Activated naive CD4-positive, alpha-beta T cell treated with anti-CD3 and anti-CD28 coated beads, Interleukin-2, amount 50 U/mL, for 24 hours (primary cell): ENCODE measurements at regions not wholly inside any gene's neighbourhood (a gene's known extent, or its start where the extent isn't known, plus 50 kb on each side); places are given as distances from the start of the nearest gene placed in this dataset.

Source experiments
- H3K27ac Mint-ChIP-seq: one replicate; pipeline ENCODE4 v1.8.0; 2021; ENCODE audit warnings: mild to moderate bottlenecking, mixed read lengths
- H3K27me3 Mint-ChIP-seq: one replicate; pipeline ENCODE4 v1.8.0; 2021; ENCODE audit warnings: mixed read lengths
- H3K36me3 Mint-ChIP-seq: one replicate; pipeline ENCODE4 v1.8.0; 2021; ENCODE audit warnings: mixed read lengths
- H3K4me1 Mint-ChIP-seq: one replicate; pipeline ENCODE4 v1.8.0; 2021; ENCODE audit warnings: mixed read lengths
- H3K4me3 Mint-ChIP-seq: one replicate; pipeline ENCODE4 v1.8.0; 2021; ENCODE audit warnings: mild to moderate bottlenecking, mixed read lengths
- H3K9me3 Mint-ChIP-seq: one replicate; pipeline ENCODE4 v1.8.0; 2021; ENCODE audit warnings: mixed read lengths

- H3K27ac Mint-ChIP-seq, result no peak overlapping the region
- H3K36me3 Mint-ChIP-seq, result no peaks in the 10 kb centered on the region
- H3K9me3 Mint-ChIP-seq, result no peaks in the 10 kb centered on the region
- no peaks in the 10 kb centered on the region for H3K4me1 Mint-ChIP-seq
- no peak overlapping the region for H3K4me3 Mint-ChIP-seq
- no peaks in the 10 kb centered on the region for H3K27me3 Mint-ChIP-seq
These were observed 468.1 kb upstream of the MARCKS start for GRCh38 chr6:113388996-113389395.

GRCh38 chr6:113392551-113393055, 464.5 kb upstream of the MARCKS start:
- H3K4me1 Mint-ChIP-seq, result no peaks in the 10 kb centered on the region
- no peak overlapping the region for H3K27ac Mint-ChIP-seq
- H3K27me3 Mint-ChIP-seq, result no peaks in the 10 kb centered on the region
- no peak overlapping the region for H3K4me3 Mint-ChIP-seq
- no peaks in the 10 kb centered on the region for H3K9me3 Mint-ChIP-seq
- H3K36me3 Mint-ChIP-seq, result no peaks in the 10 kb centered on the region

- Mint-ChIP-seq H3K27ac (no peak overlapping the region), H3K9me3 (no peaks in the 10 kb centered on the region), H3K36me3 (no peaks in the 10 kb centered on the region), H3K4me3 (no peak overlapping the region), H3K27me3 (no peaks in the 10 kb centered on the region), H3K4me1 (no peaks in the 10 kb centered on the region)
These were observed 462.9 kb upstream of the MARCKS start for GRCh38 chr6:113394216-113394615.

GRCh38 chr6:113394729-113395128, 462.4 kb upstream of the MARCKS start:
- Mint-ChIP-seq H3K27me3 (no peaks in the 10 kb centered on the region), H3K36me3 (no peaks in the 10 kb centered on the region), H3K9me3 (no peaks in the 10 kb centered on the region), H3K27ac (no peak overlapping the region), H3K4me3 (no peak overlapping the region), H3K4me1 (no peaks in the 10 kb centered on the region)

- H3K36me3 Mint-ChIP-seq, result no peaks in the 10 kb centered on the region
- no peaks in the 10 kb centered on the region for H3K27me3 Mint-ChIP-seq
- H3K27ac Mint-ChIP-seq, result no peak overlapping the region
- H3K9me3 Mint-ChIP-seq, result no peaks in the 10 kb centered on the region
- no peak overlapping the region for H3K4me3 Mint-ChIP-seq
- no peaks in the 10 kb centered on the region for H3K4me1 Mint-ChIP-seq
These were observed 460.4 kb upstream of the MARCKS start for GRCh38 chr6:113396730-113397129.

GRCh38 chr6:113397236-113397635, 459.9 kb upstream of the MARCKS start:
- Mint-ChIP-seq H3K27ac (no peak overlapping the region), H3K36me3 (no peaks in the 10 kb centered on the region), H3K9me3 (no peaks in the 10 kb centered on the region), H3K4me1 (no peaks in the 10 kb centered on the region), H3K27me3 (no peaks in the 10 kb centered on the region), H3K4me3 (no peak overlapping the region)

- Mint-ChIP-seq H3K27me3 (no peaks in the 10 kb centered on the region), H3K9me3 (no peaks in the 10 kb centered on the region), H3K4me1 (no peaks in the 10 kb centered on the region), H3K4me3 (no peak overlapping the region), H3K27ac (no peak overlapping the region), H3K36me3 (no peaks in the 10 kb centered on the region)
These were observed 455.9 kb upstream of the MARCKS start for GRCh38 chr6:113401231-113401630.

GRCh38 chr6:113402544-113402943, 454.6 kb upstream of the MARCKS start:
- no peak overlapping the region for H3K27ac Mint-ChIP-seq
- H3K9me3 Mint-ChIP-seq, result no peaks in the 10 kb centered on the region
- H3K36me3 Mint-ChIP-seq, result no peaks in the 10 kb centered on the region
- no peaks in the 10 kb centered on the region for H3K4me1 Mint-ChIP-seq
- H3K4me3 Mint-ChIP-seq, result no peak overlapping the region
- no peaks in the 10 kb centered on the region for H3K27me3 Mint-ChIP-seq

GRCh38 chr6:113403966-113404595, 453.1 kb upstream of the MARCKS start:
- Mint-ChIP-seq H3K27ac (no peak overlapping the region), H3K9me3 (no peaks in the 10 kb centered on the region), H3K36me3 (no peaks in the 10 kb centered on the region), H3K4me3 (no peak overlapping the region), H3K4me1 (no peaks in the 10 kb centered on the region), H3K27me3 (no peaks in the 10 kb centered on the region)

GRCh38 chr6:113405326-113406047, 451.7 kb upstream of the MARCKS start:
- Mint-ChIP-seq H3K36me3 (no peaks in the 10 kb centered on the region), H3K27ac (no peak overlapping the region), H3K4me1 (no peaks in the 10 kb centered on the region), H3K9me3 (no peaks in the 10 kb centered on the region), H3K27me3 (no peaks in the 10 kb centered on the region), H3K4me3 (no peak overlapping the region)

GRCh38 chr6:113406048-113406695, 451.0 kb upstream of the MARCKS start:
- Mint-ChIP-seq H3K36me3 (no peaks in the 10 kb centered on the region), H3K9me3 (no peaks in the 10 kb centered on the region), H3K4me3 (no peak overlapping the region), H3K27ac (no peak overlapping the region), H3K27me3 (no peaks in the 10 kb centered on the region), H3K4me1 (no peaks in the 10 kb centered on the region)

- H3K9me3 Mint-ChIP-seq, result no peaks in the 10 kb centered on the region
- H3K4me3 Mint-ChIP-seq, result no peak overlapping the region
- H3K27ac Mint-ChIP-seq, result no peak overlapping the region
- peaks cover 2% of the 10 kb centered on the region for H3K27me3 Mint-ChIP-seq
- no peaks in the 10 kb centered on the region for H3K36me3 Mint-ChIP-seq
- no peaks in the 10 kb centered on the region for H3K4me1 Mint-ChIP-seq
These were observed 446.1 kb upstream of the MARCKS start for GRCh38 chr6:113411011-113411410.

- Mint-ChIP-seq H3K4me3 (no peak overlapping the region), H3K9me3 (no peaks in the 10 kb centered on the region), H3K27ac (no peak overlapping the region), H3K36me3 (no peaks in the 10 kb centered on the region), H3K27me3 (peaks cover 2% of the 10 kb centered on the region), H3K4me1 (no peaks in the 10 kb centered on the region)
These were observed 444.4 kb upstream of the MARCKS start for GRCh38 chr6:113412589-113413357.

- H3K4me1 Mint-ChIP-seq, result no peaks in the 10 kb centered on the region
- no peaks in the 10 kb centered on the region for H3K36me3 Mint-ChIP-seq
- no peak overlapping the region for H3K4me3 Mint-ChIP-seq
- H3K27ac Mint-ChIP-seq, result no peak overlapping the region
- H3K9me3 Mint-ChIP-seq, result no peaks in the 10 kb centered on the region
- H3K27me3 Mint-ChIP-seq, result peaks cover 2% of the 10 kb centered on the region
These were observed 442.6 kb upstream of the MARCKS start for GRCh38 chr6:113414511-113414910.

GRCh38 chr6:113416170-113416569, 441.0 kb upstream of the MARCKS start:
- no peaks in the 10 kb centered on the region for H3K9me3 Mint-ChIP-seq
- no peak overlapping the region for H3K27ac Mint-ChIP-seq
- H3K4me3 Mint-ChIP-seq, result no peak overlapping the region
- no peaks in the 10 kb centered on the region for H3K36me3 Mint-ChIP-seq
- no peaks in the 10 kb centered on the region for H3K4me1 Mint-ChIP-seq
- H3K27me3 Mint-ChIP-seq, result peaks cover 2% of the 10 kb centered on the region
